Ovary (tissue), 7 donors: ENCODE measurements at regions not wholly inside any gene's neighbourhood (a gene's known extent, or its start where the extent isn't known, plus 50 kb on each side); places are given as distances from the start of the nearest gene placed in this dataset.

Experiments used
- DNase-seq, 5 donors: peaks; one replicate each; pipeline ENCODE4 v3.0.0-alpha.2; 2019 to 2020
- H3K27ac ChIP-seq, 2 donors: fragments of 200-600 bp; one replicate each; pipeline versions ENCODE4 v1.5.1 to v1.8.0; 2019 to 2022
- H3K27me3 ChIP-seq: fragments of 200-600 bp; one replicate; pipeline ENCODE4 v1.8.0; 2022
- H3K36me3 ChIP-seq: fragments of 200-600 bp; sonication (generic); one replicate; pipeline ENCODE4 v1.5.1; 2019
- H3K4me1 ChIP-seq: one replicate; pipeline ENCODE4 v1.8.1; 2013; ENCODE audit warnings: mild to moderate bottlenecking, moderate library complexity; ENCODE audit not compliant: insufficient read depth
- H3K4me3 ChIP-seq: fragments of 200-600 bp; sonication (generic); one replicate; pipeline ENCODE4 v1.5.1; 2017
- H3K9me3 ChIP-seq, 2 donors: fragments of 200-600 bp in 1 of 2; sonication (generic) in 1 of 2; one replicate each; pipeline versions ENCODE4 v1.5.1 to v1.8.1; 2013 to 2019; ENCODE audit warnings: mild to moderate bottlenecking in 1 of 2, moderate library complexity in 1 of 2
- EP300 ChIP-seq: sonication (generic); formaldehyde crosslinking; IDR thresholded peaks from one replicate; pipeline ENCODE4 v1.6.1; 2017; ENCODE audit warnings: antibody characterized with exemption
- POLR2A ChIP-seq: fragments of 450-650 bp; IDR thresholded peaks from one replicate; pipeline ENCODE4 v1.6.1; 2017; ENCODE audit warnings: antibody characterized with exemption, mild to moderate bottlenecking, moderate library complexity
- whole genome bisulfite sequencing, 3 donors: extraction: QIAGEN DNeasy Blood & Tissue Kit in 1 of 3; methylation state at CpG; one replicate each; pipeline versions ENCODE4 v1.1.5 to v1.1.7; 2013 to 2017; 5-methylcytosine and 5-hydroxymethylcytosine counted together
- intact Hi-C, 4 donors: fragments of 100-400 bp; cut with DNase I; formaldehyde crosslinking; loops; one replicate each; pipeline versions ENCODE4 v1.11.0 to v1.15.1; 2022 to 2023
- TF ChIP-seq, protein P1 (sequence below), 3 donors: fragments of 450-650 bp in 2 of 3; fragments of 200-600 bp in 1 of 3; IDR thresholded peaks; one replicate each; pipeline versions ENCODE4 v1.5.1 to v1.8.0; 2016 to 2022; ENCODE audit warnings: antibody characterized with exemption in 3 of 3, mild to moderate bottlenecking in 1 of 3
- donor health status: DM: no; HTN: no; CAD: no; lungs with moderate emphysema.
- donor health status: DM: no; HTN: no; CAD: no.
- donor health status: Bipolar disorder and iron deficiency.
- donor health status: DM: no; HTN: no; CAD: no.
- donor health status: DM: yes; HTN: yes; CAD: no.

DNA sequence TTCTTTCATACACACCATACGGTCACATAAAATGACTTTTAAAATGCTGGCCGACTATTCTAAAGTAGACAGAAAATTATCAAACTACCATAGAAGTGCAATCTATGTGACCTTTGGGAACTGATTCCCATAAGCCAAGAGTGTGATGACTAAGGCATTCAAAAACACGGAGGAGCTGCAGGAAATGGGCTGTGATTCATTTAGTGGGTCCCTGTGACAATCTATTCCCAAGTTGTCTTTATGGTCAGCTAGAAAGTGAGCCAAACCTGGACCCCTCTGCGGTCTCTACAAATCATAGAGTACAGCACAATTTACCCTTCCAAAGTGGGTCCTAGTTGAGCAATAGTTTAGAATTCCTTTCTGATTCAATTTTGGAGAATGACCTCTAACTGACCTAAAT is 251.5 kb upstream of the CBLB start:
- Histone ChIP-seq H3K9me3 (no peaks in the 10 kb centered on the region), H3K4me3 (no peak overlapping the region), H3K27ac (no peak overlapping the region), H3K4me1 (no peaks in the 10 kb centered on the region), H3K27me3 (no peaks in the 10 kb centered on the region), H3K36me3 (no peaks in the 10 kb centered on the region)
- no peak for DNase-seq
- intact Hi-C loops, result no loop called here
- WGBS, 3 donors, result 68 to 71% (median 70%) methylated on average over 4 of the region's 4 CpGs
- no peak for TF ChIP-seq POLR2A
- TF ChIP-seq EP300, result no peak
- TF ChIP-seq, protein P1, sequence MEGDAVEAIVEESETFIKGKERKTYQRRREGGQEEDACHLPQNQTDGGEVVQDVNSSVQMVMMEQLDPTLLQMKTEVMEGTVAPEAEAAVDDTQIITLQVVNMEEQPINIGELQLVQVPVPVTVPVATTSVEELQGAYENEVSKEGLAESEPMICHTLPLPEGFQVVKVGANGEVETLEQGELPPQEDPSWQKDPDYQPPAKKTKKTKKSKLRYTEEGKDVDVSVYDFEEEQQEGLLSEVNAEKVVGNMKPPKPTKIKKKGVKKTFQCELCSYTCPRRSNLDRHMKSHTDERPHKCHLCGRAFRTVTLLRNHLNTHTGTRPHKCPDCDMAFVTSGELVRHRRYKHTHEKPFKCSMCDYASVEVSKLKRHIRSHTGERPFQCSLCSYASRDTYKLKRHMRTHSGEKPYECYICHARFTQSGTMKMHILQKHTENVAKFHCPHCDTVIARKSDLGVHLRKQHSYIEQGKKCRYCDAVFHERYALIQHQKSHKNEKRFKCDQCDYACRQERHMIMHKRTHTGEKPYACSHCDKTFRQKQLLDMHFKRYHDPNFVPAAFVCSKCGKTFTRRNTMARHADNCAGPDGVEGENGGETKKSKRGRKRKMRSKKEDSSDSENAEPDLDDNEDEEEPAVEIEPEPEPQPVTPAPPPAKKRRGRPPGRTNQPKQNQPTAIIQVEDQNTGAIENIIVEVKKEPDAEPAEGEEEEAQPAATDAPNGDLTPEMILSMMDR (IDR thresholded peaks at IDR 0.05), result no peak

DNA sequence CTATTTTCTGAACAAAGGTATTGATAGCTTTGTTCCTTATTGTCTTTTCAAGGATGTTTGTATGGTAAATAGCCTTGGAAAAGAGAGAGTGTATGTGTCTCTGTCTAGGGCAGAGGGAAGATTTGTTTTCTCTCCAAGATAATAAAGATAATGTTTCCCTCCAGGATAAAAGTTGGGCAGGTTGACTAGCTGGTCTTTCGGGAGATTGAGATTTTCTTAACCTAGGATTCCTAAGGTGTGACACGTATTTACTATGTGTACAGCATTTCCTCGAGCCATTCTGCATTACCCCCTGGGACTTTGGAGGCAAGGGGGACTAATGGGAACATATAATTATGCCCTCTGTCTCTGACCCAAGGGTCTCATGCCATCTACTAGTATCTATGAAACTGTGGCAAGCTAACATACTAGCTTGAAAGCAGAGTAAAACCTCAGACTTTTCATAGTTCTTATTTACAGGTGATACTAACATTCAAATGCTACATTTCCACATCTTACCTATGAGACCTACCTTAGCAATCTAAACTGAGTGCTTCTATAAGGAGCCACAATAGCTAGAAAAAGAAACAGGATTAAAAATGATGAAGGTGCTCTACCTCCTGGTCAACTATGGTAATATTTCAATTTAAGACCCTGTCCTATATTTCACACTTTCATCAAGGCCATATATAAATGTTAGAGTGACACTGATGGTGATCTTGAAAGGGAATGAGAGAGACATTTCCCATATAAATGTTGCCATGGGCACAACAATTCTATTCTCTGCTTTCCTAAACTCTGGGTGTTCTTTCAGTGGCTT is 252.9 kb upstream of the CBLB start:
- WGBS, 3 donors, result 90 to 97% (median 94%) methylated on average over 3 of the region's 3 CpGs
- no peaks in the 10 kb centered on the region for H3K9me3 ChIP-seq

DNA sequence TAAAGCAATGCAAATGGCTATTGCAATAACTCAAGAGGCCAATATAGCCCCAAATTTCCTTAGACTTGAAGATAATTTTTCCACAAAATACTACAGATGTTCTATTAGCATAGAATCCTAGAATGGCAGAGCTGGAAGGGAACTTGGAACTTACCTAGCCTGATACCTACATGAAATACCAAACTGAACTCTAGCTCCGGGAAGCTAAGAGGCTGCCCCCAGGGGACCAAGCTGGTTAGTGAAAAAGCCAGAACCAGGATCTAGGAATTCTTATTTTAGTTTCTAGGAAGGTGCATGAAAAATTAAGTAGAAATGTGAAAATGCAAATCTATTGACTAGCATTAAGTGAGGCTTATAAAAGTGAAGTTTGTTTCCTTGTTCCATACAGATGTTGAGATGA is 256.0 kb upstream of the CBLB start:
- Histone ChIP-seq H3K4me3 (no peak overlapping the region), H3K36me3 (no peaks in the 10 kb centered on the region), H3K27ac (no peak overlapping the region), H3K9me3 (no peaks in the 10 kb centered on the region), H3K4me1 (peaks cover 3% of the 10 kb centered on the region), H3K27me3 (no peaks in the 10 kb centered on the region)
- DNase-seq, result no peak
- TF ChIP-seq, protein P1 (IDR thresholded peaks at IDR 0.05), result no peak
- no peak for TF ChIP-seq POLR2A
- 81 to 86% (median 85%) methylated on average over 1 of the region's 1 CpG for WGBS, 3 donors
- intact Hi-C loops, result no loop called here

More for the DNA sequence above, 252.9 kb upstream of the CBLB start:
- Histone ChIP-seq H3K27ac (no peak overlapping the region), H3K27me3 (no peaks in the 10 kb centered on the region), H3K4me1 (peaks cover 1% of the 10 kb centered on the region), H3K36me3 (no peaks in the 10 kb centered on the region), H3K4me3 (no peak overlapping the region)
- no peak for TF ChIP-seq EP300
- TF ChIP-seq, protein P1 (IDR thresholded peaks at IDR 0.05), result no peak
- TF ChIP-seq POLR2A, result no peak
- intact Hi-C loops, result no loop called here
- DNase-seq, result no peak

DNA sequence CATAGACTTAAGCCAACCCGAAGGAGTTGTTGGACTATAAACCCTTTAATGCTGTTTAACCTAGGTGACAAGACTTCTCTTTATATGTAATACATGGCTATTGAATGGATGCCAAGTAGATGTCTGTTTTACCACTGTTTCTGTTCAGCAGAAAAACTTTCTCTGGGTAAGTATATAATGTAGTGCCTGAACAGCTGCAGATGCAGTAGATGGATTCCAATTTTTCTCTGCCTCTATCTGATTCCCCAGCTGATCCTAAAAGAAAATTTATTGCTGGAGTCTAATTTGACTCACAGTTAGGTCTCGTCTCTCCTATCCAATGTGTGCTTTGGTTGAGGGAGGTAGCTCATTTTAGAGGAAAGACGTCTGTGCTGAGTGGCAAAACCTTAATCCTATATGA is 256.5 kb upstream of the CBLB start:
- no peak overlapping the region for H3K4me3 ChIP-seq
- TF ChIP-seq, protein P1 (IDR thresholded peaks at IDR 0.05), result no peak
- TF ChIP-seq POLR2A, result no peak
- no peak for TF ChIP-seq EP300
- 67 to 86% (median 69%) methylated on average over 3 of the region's 3 CpGs for WGBS, 3 donors
- H3K27ac ChIP-seq, result no peak overlapping the region
- H3K36me3 ChIP-seq, result no peaks in the 10 kb centered on the region
- H3K9me3 ChIP-seq, result no peaks in the 10 kb centered on the region
- H3K4me1 ChIP-seq, result peaks cover 3% of the 10 kb centered on the region
- DNase-seq, result no peak
- intact Hi-C loops, result no loop called here
- no peaks in the 10 kb centered on the region for H3K27me3 ChIP-seq
